ENCODE measurements at regions not wholly inside any gene's neighbourhood (a gene's known extent, or its start where the extent isn't known, plus 50 kb on each side); places are given as distances from the start of the nearest gene placed in this dataset.

DNA sequence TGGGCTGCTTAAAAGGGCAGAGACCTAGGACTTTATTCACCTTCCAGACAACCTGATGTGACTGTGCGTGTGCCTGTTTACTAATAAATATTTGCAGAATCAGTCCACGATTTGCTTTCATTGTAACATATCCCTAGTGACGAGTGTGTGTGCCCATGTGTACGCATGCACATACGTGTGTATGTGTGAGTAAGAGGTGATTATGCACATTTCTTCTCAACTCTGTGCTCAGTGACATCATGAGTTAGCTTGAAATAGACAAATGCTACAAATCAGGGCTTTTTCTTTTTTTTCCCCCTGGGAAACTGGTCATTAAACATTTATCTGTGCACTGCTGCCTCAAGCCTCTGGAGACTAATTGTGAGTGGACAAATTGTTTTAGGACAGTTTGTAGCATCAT, 242.6 kb upstream of the SOX4 start:
- no peak for TF ChIP-seq POLR2AphosphoS5 (IDR thresholded peaks at IDR 0.05; ENCODE audit: insufficient read depth in 1 of 2, low read depth in 1 of 2)
- TF ChIP-seq POLR2A (IDR thresholded peaks at IDR 0.05), result no peak
- TF ChIP-seq, protein P1, sequence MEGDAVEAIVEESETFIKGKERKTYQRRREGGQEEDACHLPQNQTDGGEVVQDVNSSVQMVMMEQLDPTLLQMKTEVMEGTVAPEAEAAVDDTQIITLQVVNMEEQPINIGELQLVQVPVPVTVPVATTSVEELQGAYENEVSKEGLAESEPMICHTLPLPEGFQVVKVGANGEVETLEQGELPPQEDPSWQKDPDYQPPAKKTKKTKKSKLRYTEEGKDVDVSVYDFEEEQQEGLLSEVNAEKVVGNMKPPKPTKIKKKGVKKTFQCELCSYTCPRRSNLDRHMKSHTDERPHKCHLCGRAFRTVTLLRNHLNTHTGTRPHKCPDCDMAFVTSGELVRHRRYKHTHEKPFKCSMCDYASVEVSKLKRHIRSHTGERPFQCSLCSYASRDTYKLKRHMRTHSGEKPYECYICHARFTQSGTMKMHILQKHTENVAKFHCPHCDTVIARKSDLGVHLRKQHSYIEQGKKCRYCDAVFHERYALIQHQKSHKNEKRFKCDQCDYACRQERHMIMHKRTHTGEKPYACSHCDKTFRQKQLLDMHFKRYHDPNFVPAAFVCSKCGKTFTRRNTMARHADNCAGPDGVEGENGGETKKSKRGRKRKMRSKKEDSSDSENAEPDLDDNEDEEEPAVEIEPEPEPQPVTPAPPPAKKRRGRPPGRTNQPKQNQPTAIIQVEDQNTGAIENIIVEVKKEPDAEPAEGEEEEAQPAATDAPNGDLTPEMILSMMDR (IDR thresholded peaks at IDR 0.05), result no peak
- no peak for DNase-seq (ENCODE audit: extremely low spot score in 2 of 2)
- H3K27ac ChIP-seq, result no peak overlapping the region
- no peaks in the 10 kb centered on the region for H3K9me3 ChIP-seq
- H3K36me3 ChIP-seq, result no peaks in the 10 kb centered on the region
- intact Hi-C loops (cut with DNase I), result no loop called here
- H3K4me1 ChIP-seq, result no peaks in the 10 kb centered on the region
- no peaks in the 10 kb centered on the region for H3K27me3 ChIP-seq
- H3K4me3 ChIP-seq, result no peak overlapping the region

DNA sequence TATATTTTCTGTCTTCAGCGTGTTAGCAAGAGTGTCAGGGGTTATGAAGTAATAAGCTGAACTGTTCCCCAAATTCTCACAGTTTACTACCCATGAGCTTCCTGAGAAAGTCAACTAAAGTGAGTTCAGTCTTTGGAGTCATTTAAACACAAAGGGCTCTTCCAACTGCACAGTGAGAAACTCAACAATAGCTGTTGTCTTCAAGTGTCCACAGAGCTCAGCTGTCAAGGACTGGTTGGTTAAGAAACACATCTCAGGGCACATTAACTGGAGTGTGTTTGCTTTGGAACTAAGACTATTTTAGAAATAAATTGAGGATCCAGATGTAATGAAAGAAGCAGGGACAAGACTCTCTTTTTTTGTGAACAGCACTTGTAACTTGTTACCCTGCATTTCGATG, 241.4 kb upstream of the SOX4 start:
- no peaks in the 10 kb centered on the region for H3K9me3 ChIP-seq
- H3K36me3 ChIP-seq, result no peaks in the 10 kb centered on the region
- TF ChIP-seq, protein P1 (IDR thresholded peaks at IDR 0.05), result no peak
- no peak for TF ChIP-seq POLR2AphosphoS5 (IDR thresholded peaks at IDR 0.05; ENCODE audit: insufficient read depth in 1 of 2, low read depth in 1 of 2)
- no peak for TF ChIP-seq POLR2A (IDR thresholded peaks at IDR 0.05)
- no peaks in the 10 kb centered on the region for H3K27me3 ChIP-seq
- no peak overlapping the region for H3K27ac ChIP-seq
- intact Hi-C loops (cut with DNase I), result no loop called here
- no peak for DNase-seq (ENCODE audit: extremely low spot score in 2 of 2)
- no peak overlapping the region for H3K4me3 ChIP-seq
- H3K4me1 ChIP-seq, result no peaks in the 10 kb centered on the region

DNA sequence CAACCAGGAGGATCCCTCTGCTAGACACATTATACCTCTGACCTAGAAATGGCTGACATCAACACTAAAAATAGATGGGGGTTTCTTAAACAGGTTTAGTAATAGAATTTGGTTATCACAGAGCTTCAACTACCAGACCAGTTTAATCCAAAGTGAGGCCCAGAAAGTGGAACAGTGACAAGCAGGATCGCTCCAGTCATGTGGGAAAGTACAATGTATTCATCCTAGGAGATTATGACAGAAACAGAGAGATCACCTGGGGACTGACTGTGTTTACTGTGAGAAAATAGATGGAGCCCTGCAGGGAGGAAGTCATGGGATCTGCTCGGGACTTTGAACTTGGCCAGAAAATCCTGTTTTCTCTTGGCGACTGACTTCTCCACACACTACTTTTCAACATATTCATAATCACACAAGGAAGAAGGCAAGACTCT, 238.7 kb upstream of the SOX4 start:
- intact Hi-C loops (cut with DNase I), result no loop called here
- no peaks in the 10 kb centered on the region for H3K9me3 ChIP-seq
- H3K4me3 ChIP-seq, result no peak overlapping the region
- no peaks in the 10 kb centered on the region for H3K4me1 ChIP-seq
- no peak overlapping the region for H3K27ac ChIP-seq
- TF ChIP-seq, protein P1 (IDR thresholded peaks at IDR 0.05), result no peak
- TF ChIP-seq POLR2A (IDR thresholded peaks at IDR 0.05), result no peak
- TF ChIP-seq POLR2AphosphoS5 (IDR thresholded peaks at IDR 0.05; ENCODE audit: insufficient read depth in 1 of 2, low read depth in 1 of 2), result no peak
- DNase-seq (ENCODE audit: extremely low spot score in 2 of 2), result no peak
- no peaks in the 10 kb centered on the region for H3K36me3 ChIP-seq
- H3K27me3 ChIP-seq, result no peaks in the 10 kb centered on the region

DNA sequence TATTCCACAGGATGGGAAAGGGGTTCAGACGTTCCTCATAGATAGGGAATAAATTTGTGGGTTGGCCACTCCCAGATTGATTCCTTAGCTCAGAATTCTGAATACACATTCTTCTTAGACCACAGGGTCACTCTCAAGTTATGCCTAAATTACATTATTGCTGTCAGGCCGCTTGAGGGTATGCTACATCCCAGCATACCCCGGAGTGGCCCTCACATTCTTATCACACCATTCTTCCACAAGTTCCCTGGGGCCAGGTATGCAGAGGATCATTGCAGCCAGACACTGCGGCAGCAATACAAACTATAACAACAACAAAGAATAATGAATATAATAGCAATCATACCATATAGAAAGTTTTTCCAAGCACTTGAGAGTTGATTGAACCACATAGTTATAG, 237.9 kb upstream of the SOX4 start:
- H3K9me3 ChIP-seq, result no peaks in the 10 kb centered on the region
- no peak for TF ChIP-seq POLR2AphosphoS5 (IDR thresholded peaks at IDR 0.05; ENCODE audit: insufficient read depth in 1 of 2, low read depth in 1 of 2)
- TF ChIP-seq POLR2A (IDR thresholded peaks at IDR 0.05), result no peak
- TF ChIP-seq, protein P1 (IDR thresholded peaks at IDR 0.05), result no peak
- no peaks in the 10 kb centered on the region for H3K4me1 ChIP-seq
- H3K36me3 ChIP-seq, result no peaks in the 10 kb centered on the region
- intact Hi-C loops (cut with DNase I), result no loop called here
- H3K27ac ChIP-seq, result no peak overlapping the region
- no peaks in the 10 kb centered on the region for H3K27me3 ChIP-seq
- no peak for DNase-seq (ENCODE audit: extremely low spot score in 2 of 2)
- no peak overlapping the region for H3K4me3 ChIP-seq

DNA sequence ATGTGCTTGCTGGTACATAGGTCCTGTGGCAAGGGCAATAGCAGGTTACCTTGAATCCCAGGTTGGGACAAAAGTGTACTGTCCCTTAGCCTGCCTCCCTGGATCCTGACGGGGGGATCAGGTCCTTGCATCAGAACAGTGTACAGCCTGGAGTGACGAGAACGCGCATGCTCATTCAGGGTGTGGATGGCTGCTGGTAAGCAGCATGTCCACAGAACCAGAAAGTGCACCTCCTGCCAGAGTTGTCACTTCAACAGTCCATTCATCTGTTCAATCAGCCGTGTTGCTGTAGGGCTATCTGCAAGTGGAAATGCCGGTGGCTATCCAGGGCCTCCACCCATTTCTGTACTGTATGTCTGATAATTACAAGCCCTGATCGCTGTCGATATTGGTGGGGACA, 236.3 kb upstream of the SOX4 start:
- Histone ChIP-seq H3K27ac (no peak overlapping the region), H3K4me1 (no peaks in the 10 kb centered on the region), H3K9me3 (no peaks in the 10 kb centered on the region), H3K27me3 (no peaks in the 10 kb centered on the region), H3K4me3 (no peak overlapping the region), H3K36me3 (no peaks in the 10 kb centered on the region)
- no peak for DNase-seq (ENCODE audit: extremely low spot score in 2 of 2)
- no peak for TF ChIP-seq POLR2AphosphoS5 (IDR thresholded peaks at IDR 0.05; ENCODE audit: insufficient read depth in 1 of 2, low read depth in 1 of 2)
- TF ChIP-seq, protein P1 (IDR thresholded peaks at IDR 0.05), result no peak
- TF ChIP-seq POLR2A (IDR thresholded peaks at IDR 0.05), result no peak
- intact Hi-C loops (cut with DNase I), result no loop called here
